ENCODE measurements at regions not wholly inside any gene's neighbourhood (a gene's known extent, or its start where the extent isn't known, plus 50 kb on each side); places are given as distances from the start of the nearest gene placed in this dataset.
"Not testable (repeated sequence)": the region's sequence is repeated elsewhere in the genome, so short reads cannot be mapped to it uniquely, and the experiment has no call there.

GRCh38 chr4:107380836-107381438 is 339.1 kb downstream of the PAPSS1 start:
- ATAC-seq (no peak), DNase-seq (no peak)
- H3K4me1 Mint-ChIP-seq: no peaks in the 10 kb centered on the region
- no peak overlapping the region for H3K4me3 Mint-ChIP-seq
- H3K27ac Mint-ChIP-seq: peak overlapping the region in 1 of 2 donors; percentile 93
- peaks cover 0 to 10% of the 10 kb centered on the region in 2 donors for H3K9me3 Mint-ChIP-seq
- peaks cover 12% of the 10 kb centered on the region for H3K27me3 Mint-ChIP-seq

DNA sequence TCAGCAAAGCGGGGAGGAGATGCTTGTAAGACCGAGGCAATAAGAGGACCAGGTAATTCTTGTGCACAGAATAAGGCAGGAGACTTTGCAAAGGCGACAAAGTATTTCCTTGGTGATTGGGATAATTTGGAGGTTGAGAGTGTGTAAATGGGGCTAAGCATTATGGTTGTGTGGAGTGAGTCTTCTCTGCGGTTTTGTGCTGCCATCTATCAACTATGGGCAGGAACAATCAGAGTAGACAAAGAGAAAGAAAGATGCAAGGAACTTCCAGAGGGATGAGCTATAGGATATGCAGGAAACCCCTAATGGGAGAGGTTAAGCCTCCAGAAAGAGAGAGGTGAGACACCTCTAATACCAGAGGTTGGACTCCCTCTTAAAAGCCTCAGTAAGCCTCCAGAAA is 339.8 kb downstream of the PAPSS1 start:
- peaks cover 9% of the 10 kb centered on the region for H3K27me3 Mint-ChIP-seq
- no peak for ATAC-seq
- H3K9me3 Mint-ChIP-seq: peaks cover 0 to 10% of the 10 kb centered on the region in 2 donors

DNA sequence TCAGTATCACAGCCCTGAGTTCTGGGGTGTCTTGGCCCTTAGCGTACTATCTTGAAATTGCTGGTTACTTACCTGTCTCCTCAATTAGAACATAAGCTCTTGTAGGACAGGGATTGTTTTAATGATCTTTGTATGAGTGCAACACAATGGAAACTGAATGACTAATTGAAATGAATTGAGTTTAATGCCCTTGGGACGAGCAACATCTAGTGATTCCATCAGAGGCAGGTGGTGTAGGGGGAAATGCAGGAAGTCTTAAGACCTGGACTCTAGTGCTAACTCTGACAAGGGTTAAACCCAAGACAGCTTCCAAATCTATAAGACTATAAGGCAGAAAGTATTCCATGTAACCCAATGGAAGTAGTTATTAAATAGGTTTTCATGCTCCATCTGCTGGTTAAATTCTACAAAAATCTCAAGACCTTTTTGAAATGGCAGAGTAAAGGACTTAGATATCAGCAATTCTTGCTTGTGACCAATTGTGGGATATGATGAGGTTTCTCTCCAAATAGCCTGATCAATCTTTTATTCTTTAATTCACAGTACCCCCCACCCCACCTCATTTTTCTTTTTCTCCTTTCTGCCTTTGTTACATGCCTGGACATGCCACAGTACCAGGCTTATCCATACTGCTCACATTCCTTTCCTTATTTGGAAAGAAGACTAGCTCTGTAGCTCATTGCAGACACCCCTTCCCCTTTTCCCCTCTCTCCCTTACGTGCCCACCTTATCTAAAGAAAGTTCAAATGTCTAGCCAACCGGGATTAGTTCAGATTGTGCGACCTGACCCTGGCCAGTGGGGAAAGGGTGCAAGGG is 340.8 kb downstream of the PAPSS1 start:
- H3K9me3 Mint-ChIP-seq: peaks cover 0 to 10% of the 10 kb centered on the region in 2 donors

More for the DNA sequence above, 339.8 kb downstream of the PAPSS1 start:
- no peaks in the 10 kb centered on the region for H3K4me1 Mint-ChIP-seq
- no peak overlapping the region for H3K27ac Mint-ChIP-seq
- no peak for DNase-seq
- H3K4me3 Mint-ChIP-seq: no peak overlapping the region

DNA sequence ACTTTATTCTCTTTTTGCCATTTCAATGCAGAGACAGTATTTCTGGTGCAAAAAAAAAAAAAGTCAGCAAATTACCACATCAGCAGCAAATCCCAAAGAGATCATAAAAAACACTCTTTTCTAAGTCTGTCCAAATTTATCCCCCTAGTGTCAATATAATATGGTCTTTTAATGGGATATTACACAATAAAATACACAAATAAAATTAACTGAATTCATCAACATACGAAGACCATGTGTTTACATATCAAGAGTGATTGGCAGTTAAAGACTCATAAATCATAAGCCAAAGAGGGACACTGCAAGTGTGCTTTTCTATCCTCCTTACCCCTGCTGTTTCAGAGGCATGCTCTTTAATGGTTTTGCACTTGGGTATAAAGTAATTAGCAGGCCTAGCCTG is 340.2 kb upstream of the DKK2 start:
- H3K4me1 Mint-ChIP-seq: no peaks in the 10 kb centered on the region
- DNase-seq (no peak), ATAC-seq (no peak)
- no peak overlapping the region for H3K27ac Mint-ChIP-seq
- H3K4me3 Mint-ChIP-seq: no peak overlapping the region
- H3K27me3 Mint-ChIP-seq: peaks cover 4% of the 10 kb centered on the region
- H3K9me3 Mint-ChIP-seq: peaks cover 0 to 5% of the 10 kb centered on the region in 2 donors

More for the DNA sequence above, 340.8 kb downstream of the PAPSS1 start:
- Mint-ChIP-seq H3K4me3 (no peak overlapping the region), H3K27ac (peak overlapping the region; percentile 4 to 53), H3K27me3 (peaks cover 9% of the 10 kb centered on the region), H3K4me1 (no peaks in the 10 kb centered on the region)
- DNase-seq: no peak
- no peak for ATAC-seq

DNA sequence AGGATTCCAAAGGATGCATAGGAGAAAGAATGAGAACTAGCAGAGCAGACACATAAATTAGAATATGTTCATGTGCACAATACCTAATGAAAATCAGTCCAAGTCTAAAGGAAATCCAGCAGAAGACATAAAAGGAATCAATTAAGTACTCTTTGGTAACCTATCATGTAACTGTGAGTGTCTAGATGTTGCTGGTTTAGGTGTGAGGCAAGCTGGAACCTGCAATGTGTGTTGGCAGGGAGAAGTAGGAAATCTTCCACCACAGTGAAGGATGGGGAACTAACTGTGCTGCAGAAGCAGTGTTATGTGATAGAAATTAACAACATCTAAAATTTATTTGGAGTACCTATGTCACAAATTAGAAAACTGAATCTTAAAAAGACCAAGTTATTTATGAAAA is 330.8 kb upstream of the DKK2 start:
- no peaks in the 10 kb centered on the region for H3K27me3 Mint-ChIP-seq
- no peak overlapping the region for H3K27ac Mint-ChIP-seq
- DNase-seq (no peak), ATAC-seq (no peak)
- H3K4me3 Mint-ChIP-seq: no peak overlapping the region
- no peaks in the 10 kb centered on the region for H3K4me1 Mint-ChIP-seq
- H3K9me3 Mint-ChIP-seq: peaks cover 0 to 5% of the 10 kb centered on the region in 2 donors

GRCh38 chr4:107366016-107366735 is 330.1 kb upstream of the DKK2 start:
- H3K4me1 Mint-ChIP-seq: no peaks in the 10 kb centered on the region
- H3K9me3 Mint-ChIP-seq: peaks cover 0 to 5% of the 10 kb centered on the region in 2 donors
- H3K27ac Mint-ChIP-seq: no peak overlapping the region
- no peak overlapping the region for H3K4me3 Mint-ChIP-seq
- H3K27me3 Mint-ChIP-seq: no peaks in the 10 kb centered on the region
- ATAC-seq (no peak), DNase-seq (no peak)

DNA sequence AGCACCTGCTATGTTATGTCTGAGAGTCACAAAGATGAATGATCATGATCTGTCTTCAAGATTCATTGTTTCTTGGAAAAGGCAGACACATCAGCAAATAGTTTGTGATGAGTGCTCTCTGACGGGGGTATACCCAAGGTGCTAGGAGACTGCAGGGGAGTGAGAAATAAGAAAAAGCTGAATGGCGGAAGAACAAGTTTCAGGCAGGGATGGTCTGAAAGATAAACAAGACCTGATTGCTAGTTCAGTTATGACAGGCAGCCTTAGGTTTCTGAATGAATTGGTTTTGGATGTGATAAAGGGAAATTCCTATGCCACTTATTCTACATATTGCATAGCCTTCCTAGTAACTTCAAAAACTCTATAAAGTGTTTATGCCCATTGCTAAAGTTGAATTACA is 327.0 kb upstream of the DKK2 start:
- no peaks in the 10 kb centered on the region for H3K27me3 Mint-ChIP-seq
- H3K9me3 Mint-ChIP-seq: no peaks in the 10 kb centered on the region
- H3K4me3 Mint-ChIP-seq: no peak overlapping the region
- no peaks in the 10 kb centered on the region for H3K4me1 Mint-ChIP-seq
- H3K27ac Mint-ChIP-seq: no peak overlapping the region
- no peak for ATAC-seq
- no peak for DNase-seq

- H3K9me3 Mint-ChIP-seq: peaks cover 0 to 1% of the 10 kb centered on the region in 2 donors
- DNase-seq: no peak
- H3K4me3 Mint-ChIP-seq: no peak overlapping the region
- no peaks in the 10 kb centered on the region for H3K4me1 Mint-ChIP-seq
- no peak for ATAC-seq
- no peaks in the 10 kb centered on the region for H3K27me3 Mint-ChIP-seq
- no peak overlapping the region for H3K27ac Mint-ChIP-seq
These were observed 323.1 kb upstream of the DKK2 start for GRCh38 chr4:107359208-107359607.

- not testable (repeated sequence) for DNase-seq, ATAC-seq, H3K9me3 Mint-ChIP-seq
These were observed 318.2 kb upstream of the DKK2 start for GRCh38 chr4:107354304-107354703.

DNA sequence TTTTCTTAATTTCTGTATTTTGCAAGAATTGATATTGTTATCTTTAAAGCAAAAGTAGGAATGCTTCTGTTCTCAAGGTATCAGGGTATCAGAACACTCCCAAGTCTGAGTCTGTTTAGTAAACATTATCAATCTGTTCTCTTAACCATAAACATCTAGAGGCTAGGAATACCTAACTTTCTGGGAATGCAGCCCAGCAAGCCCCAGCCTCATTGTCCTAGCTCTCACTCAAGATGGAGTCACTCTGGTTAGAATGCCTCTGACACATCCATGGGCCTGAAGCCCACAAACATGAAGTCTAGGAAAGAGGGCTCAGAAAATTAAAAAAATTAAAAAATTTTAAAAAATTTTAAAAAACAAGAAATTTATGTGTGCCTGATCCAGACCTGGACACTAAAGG is 315.1 kb upstream of the DKK2 start:
- no peak for DNase-seq
- Mint-ChIP-seq H3K4me3 (no peak overlapping the region), H3K4me1 (no peaks in the 10 kb centered on the region), H3K27ac (no peak overlapping the region), H3K27me3 (no peaks in the 10 kb centered on the region), H3K9me3 (peaks cover 0 to 7% of the 10 kb centered on the region in 2 donors)
- ATAC-seq: no peak

More at GRCh38 chr4:107354304-107354703, 318.2 kb upstream of the DKK2 start:
- not testable (repeated sequence) for H3K27me3 Mint-ChIP-seq, H3K4me1 Mint-ChIP-seq, H3K27ac Mint-ChIP-seq, H3K4me3 Mint-ChIP-seq

GRCh38 chr4:107349732-107350131 is 313.6 kb upstream of the DKK2 start:
- Mint-ChIP-seq H3K4me1 (no peaks in the 10 kb centered on the region), H3K9me3 (peaks cover 0 to 7% of the 10 kb centered on the region in 2 donors), H3K27me3 (no peaks in the 10 kb centered on the region), H3K27ac (no peak overlapping the region), H3K4me3 (no peak overlapping the region)
- ATAC-seq (no peak), DNase-seq (no peak)

GRCh38 chr4:107349266-107349665 is 313.2 kb upstream of the DKK2 start:
- Mint-ChIP-seq H3K4me1 (no peaks in the 10 kb centered on the region), H3K27me3 (no peaks in the 10 kb centered on the region), H3K9me3 (peaks cover 0 to 7% of the 10 kb centered on the region in 2 donors), H3K27ac (no peak overlapping the region), H3K4me3 (no peak overlapping the region)
- DNase-seq (no peak), ATAC-seq (no peak)

DNA sequence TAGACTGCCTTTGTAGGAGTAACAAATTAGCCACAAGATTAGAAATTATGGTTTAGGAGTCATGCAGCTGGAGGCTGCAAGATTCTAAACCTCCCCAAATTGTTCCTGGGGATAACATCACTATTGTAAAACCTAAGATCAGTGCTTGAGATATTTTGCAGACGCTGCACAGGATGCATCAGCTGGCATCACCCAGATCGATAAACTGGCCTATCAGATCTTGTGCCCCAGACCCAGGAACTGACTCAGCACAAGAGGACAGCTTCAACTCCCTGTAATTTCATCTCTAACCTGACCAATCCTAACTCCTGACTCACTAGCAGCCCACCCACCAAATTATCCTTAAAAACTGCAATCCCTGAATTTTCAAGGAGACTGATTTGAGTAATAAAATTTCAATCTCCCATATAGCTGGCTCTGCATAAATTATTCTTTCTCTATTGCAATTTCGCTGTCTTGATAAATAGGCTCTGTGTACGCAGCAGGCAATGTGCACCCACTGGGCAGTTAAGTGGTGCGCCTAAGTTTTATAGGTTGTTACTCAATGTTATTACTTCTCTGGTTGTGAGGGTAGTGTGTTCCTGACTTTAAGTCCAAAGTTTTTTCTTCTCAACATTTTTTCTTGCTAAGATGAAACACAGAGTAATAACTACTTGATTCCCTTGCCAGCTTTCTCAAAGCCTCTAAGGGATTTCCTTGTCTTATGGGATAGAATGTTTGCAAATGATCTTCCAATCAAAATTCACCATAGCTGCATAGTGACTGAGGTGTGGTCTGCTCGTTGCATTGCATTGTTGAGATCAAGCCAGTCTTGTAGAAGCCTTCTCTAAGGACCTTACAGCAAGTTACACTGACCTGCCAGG is 312.3 kb upstream of the DKK2 start:
- peak overlapping the region in 1 of 2 donors; percentile 50 for H3K27ac Mint-ChIP-seq
- no peaks in the 10 kb centered on the region for H3K27me3 Mint-ChIP-seq
- H3K4me3 Mint-ChIP-seq: no peak overlapping the region
- no peaks in the 10 kb centered on the region for H3K9me3 Mint-ChIP-seq
- no peaks in the 10 kb centered on the region for H3K4me1 Mint-ChIP-seq
- no peak for DNase-seq
- no peak for ATAC-seq

GRCh38 chr4:107333518-107333917 is 297.4 kb upstream of the DKK2 start:
- Mint-ChIP-seq H3K9me3 (peaks cover 4% of the 10 kb centered on the region in 2 donors), H3K27me3 (peaks cover 7% of the 10 kb centered on the region), H3K4me1 (no peaks in the 10 kb centered on the region), H3K27ac (no peak overlapping the region), H3K4me3 (no peak overlapping the region)
- no peak for ATAC-seq
- no peak for DNase-seq

GRCh38 chr4:107332656-107333055 is 296.5 kb upstream of the DKK2 start:
- H3K27ac Mint-ChIP-seq: not testable (repeated sequence)

More at GRCh38 chr4:107332656-107333055, 296.5 kb upstream of the DKK2 start:
- not testable (repeated sequence) for H3K4me3 Mint-ChIP-seq, H3K4me1 Mint-ChIP-seq, DNase-seq, H3K27me3 Mint-ChIP-seq, ATAC-seq
- H3K9me3 Mint-ChIP-seq: peaks cover 11 to 13% of the 10 kb centered on the region in 2 donors

All from stimulated activated naive CD8-positive, alpha-beta T cell treated with anti-CD3 and anti-CD28 coated beads, Interleukin-15, amount 100 ng/mL, for 72 hours (primary cell).